ENCODE measurements at regions not wholly inside any gene's neighbourhood (a gene's known extent, or its start where the extent isn't known, plus 50 kb on each side); places are given as distances from the start of the nearest gene placed in this dataset.

DNA sequence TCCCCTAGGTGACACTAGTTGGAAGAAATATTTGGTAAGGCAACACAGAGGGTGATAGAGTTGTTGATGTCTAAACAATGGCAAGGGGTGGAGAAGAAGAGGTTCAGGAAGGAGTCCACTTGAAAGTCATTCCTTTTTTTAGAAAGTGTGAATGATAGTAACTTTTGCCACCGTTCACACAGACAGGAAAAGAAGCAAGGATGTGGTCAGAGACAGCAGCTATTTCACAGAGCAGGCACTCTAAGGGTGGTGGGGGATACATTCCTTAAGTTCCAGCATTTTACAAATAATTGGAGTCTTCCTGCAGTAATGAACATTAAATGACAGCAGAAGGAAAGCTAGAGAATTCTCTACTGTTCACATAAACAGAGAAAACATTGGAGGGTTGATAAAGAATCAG lies 75.4 kb upstream of the ZNF385D start:
- no peaks in the 10 kb centered on the region for H3K36me3 ChIP-seq
- no peaks in the 10 kb centered on the region for H3K4me1 ChIP-seq
- intact Hi-C loops (cut with DNase I; ENCODE audit: low total_unique reads): no loop called here
- no peak for DNase-seq
- no peaks in the 10 kb centered on the region for H3K9me3 ChIP-seq
- TF ChIP-seq, protein P1, sequence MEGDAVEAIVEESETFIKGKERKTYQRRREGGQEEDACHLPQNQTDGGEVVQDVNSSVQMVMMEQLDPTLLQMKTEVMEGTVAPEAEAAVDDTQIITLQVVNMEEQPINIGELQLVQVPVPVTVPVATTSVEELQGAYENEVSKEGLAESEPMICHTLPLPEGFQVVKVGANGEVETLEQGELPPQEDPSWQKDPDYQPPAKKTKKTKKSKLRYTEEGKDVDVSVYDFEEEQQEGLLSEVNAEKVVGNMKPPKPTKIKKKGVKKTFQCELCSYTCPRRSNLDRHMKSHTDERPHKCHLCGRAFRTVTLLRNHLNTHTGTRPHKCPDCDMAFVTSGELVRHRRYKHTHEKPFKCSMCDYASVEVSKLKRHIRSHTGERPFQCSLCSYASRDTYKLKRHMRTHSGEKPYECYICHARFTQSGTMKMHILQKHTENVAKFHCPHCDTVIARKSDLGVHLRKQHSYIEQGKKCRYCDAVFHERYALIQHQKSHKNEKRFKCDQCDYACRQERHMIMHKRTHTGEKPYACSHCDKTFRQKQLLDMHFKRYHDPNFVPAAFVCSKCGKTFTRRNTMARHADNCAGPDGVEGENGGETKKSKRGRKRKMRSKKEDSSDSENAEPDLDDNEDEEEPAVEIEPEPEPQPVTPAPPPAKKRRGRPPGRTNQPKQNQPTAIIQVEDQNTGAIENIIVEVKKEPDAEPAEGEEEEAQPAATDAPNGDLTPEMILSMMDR (IDR thresholded peaks at IDR 0.05): no peak
- TF ChIP-seq POLR2A (IDR thresholded peaks at IDR 0.05): no peak
- no peaks in the 10 kb centered on the region for H3K27me3 ChIP-seq
- no peak overlapping the region for H3K27ac ChIP-seq
- no peak overlapping the region for H3K4me3 ChIP-seq

DNA sequence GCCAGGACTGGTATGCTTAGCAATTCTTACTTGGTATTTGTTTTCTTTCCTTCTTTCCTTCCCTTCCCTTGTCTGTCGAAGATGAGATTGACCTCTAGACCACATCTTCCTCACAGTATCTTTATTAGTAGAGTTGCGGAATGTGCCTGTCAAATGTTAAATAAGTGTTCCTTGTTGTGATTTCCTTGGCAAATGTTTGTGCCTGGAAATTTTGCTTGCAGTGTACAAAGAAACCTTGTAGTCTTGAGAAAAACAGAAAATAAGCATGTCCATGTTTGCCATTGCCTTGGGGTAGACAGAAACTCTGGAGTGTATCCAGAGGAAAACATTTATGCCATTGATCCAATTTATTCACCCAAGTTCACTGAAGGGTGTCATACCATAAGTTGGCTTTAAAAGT lies 79.5 kb upstream of the ZNF385D start:
- intact Hi-C loops (cut with DNase I; ENCODE audit: low total_unique reads): no loop called here
- TF ChIP-seq, protein P1 (IDR thresholded peaks at IDR 0.05): no peak
- TF ChIP-seq POLR2A (IDR thresholded peaks at IDR 0.05): no peak
- DNase-seq: no peak
- Histone ChIP-seq H3K4me1 (no peaks in the 10 kb centered on the region), H3K9me3 (no peaks in the 10 kb centered on the region), H3K36me3 (no peaks in the 10 kb centered on the region), H3K27ac (no peak overlapping the region), H3K27me3 (no peaks in the 10 kb centered on the region), H3K4me3 (no peak overlapping the region)

DNA sequence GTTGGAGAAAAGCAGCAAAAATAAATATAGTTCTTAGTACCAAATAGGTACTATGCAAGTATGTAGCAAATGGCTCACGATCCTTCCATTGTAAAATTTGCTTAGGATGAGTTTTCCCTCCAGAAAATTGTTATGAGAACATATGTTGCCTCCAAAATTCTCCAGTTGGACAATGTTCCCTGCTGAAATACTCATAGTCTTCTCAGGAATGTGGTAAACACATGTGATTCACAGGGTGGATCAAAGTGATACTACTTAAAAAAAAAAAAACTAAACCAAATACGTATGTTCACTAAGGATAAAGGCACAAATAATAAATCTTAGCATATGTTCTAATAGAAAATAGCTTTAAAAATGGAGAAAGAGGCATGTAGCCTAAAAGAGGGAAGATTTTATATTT lies 84.3 kb upstream of the ZNF385D start:
- H3K4me1 ChIP-seq: no peaks in the 10 kb centered on the region
- H3K27ac ChIP-seq: no peak overlapping the region
- H3K4me3 ChIP-seq: no peak overlapping the region
- TF ChIP-seq, protein P1 (IDR thresholded peaks at IDR 0.05): no peak
- no peak for TF ChIP-seq POLR2A (IDR thresholded peaks at IDR 0.05)
- no peak for DNase-seq
- intact Hi-C loops (cut with DNase I; ENCODE audit: low total_unique reads): no loop called here
- H3K27me3 ChIP-seq: no peaks in the 10 kb centered on the region
- H3K9me3 ChIP-seq: no peaks in the 10 kb centered on the region
- no peaks in the 10 kb centered on the region for H3K36me3 ChIP-seq

DNA sequence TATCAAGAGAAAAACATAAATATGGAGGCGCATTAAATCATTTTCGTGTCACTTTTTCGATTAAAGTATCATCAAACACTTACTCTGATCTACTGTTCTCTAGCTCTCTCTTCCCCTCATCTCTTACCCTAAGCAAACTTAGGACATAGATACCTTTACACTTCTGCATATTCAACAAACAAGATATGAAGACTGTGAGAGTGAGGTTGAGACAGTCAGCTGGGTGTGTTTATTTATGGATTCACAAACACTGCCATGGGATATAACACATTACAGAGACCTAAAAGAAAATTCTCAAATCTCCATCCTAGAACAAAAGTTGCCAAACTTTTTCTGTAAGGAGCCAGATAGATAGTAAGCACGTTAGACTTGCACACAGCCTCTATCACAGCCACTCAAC lies 85.2 kb upstream of the ZNF385D start:
- H3K4me1 ChIP-seq: no peaks in the 10 kb centered on the region
- H3K27ac ChIP-seq: no peak overlapping the region
- H3K36me3 ChIP-seq: no peaks in the 10 kb centered on the region
- H3K27me3 ChIP-seq: no peaks in the 10 kb centered on the region
- H3K4me3 ChIP-seq: no peak overlapping the region
- DNase-seq: no peak
- intact Hi-C loops (cut with DNase I; ENCODE audit: low total_unique reads): no loop called here
- TF ChIP-seq, protein P1 (IDR thresholded peaks at IDR 0.05): no peak
- TF ChIP-seq POLR2A (IDR thresholded peaks at IDR 0.05): no peak
- no peaks in the 10 kb centered on the region for H3K9me3 ChIP-seq

DNA sequence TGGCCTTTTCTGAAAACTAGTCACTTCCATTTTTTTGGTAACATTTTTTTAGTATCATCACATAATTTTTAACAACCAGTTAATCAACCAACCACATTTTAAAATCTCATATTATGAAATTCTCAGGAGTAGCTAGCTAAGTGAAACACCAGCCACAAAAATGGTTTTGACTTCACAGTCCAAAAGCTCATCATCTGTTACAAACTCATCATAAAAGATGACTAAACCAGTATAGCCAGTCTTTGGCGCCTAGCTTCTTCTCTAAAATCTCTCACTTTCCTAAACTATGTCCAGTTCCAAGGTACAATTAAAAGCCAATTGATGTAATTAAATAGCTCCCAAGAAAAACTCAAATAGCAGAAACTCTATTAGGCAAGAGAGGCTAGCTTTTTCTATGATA lies 88.2 kb upstream of the ZNF385D start:
- Histone ChIP-seq H3K27ac (no peak overlapping the region), H3K4me1 (no peaks in the 10 kb centered on the region), H3K9me3 (no peaks in the 10 kb centered on the region), H3K4me3 (no peak overlapping the region), H3K36me3 (no peaks in the 10 kb centered on the region), H3K27me3 (no peaks in the 10 kb centered on the region)
- TF ChIP-seq POLR2A (IDR thresholded peaks at IDR 0.05): no peak
- TF ChIP-seq, protein P1 (IDR thresholded peaks at IDR 0.05): no peak
- intact Hi-C loops (cut with DNase I; ENCODE audit: low total_unique reads): no loop called here
- DNase-seq: no peak
